Mononuclear cell (primary cell): ENCODE measurements at regions not wholly inside any gene's neighbourhood (a gene's known extent, or its start where the extent isn't known, plus 50 kb on each side); places are given as distances from the start of the nearest gene placed in this dataset.
"Not testable (repeated sequence)": the region's sequence is repeated elsewhere in the genome, so short reads cannot be mapped to it uniquely, and the experiment has no call there.

ENCODE experiments used
- H3K27me3 ChIP-seq: 2 replicates; pipeline ENCODE4 v1.6.0; 2011; ENCODE audit warnings: low read length, control low read depth; ENCODE audit not compliant: insufficient read depth
- H3K4me1 ChIP-seq: 2 replicates; pipeline ENCODE4 v1.5.1; 2011; ENCODE audit warnings: mild to moderate bottlenecking, low read length, control low read depth; ENCODE audit not compliant: insufficient read depth
- H3K4me3 ChIP-seq: 2 replicates; pipeline ENCODE4 v1.5.1; 2011; ENCODE audit warnings: mild to moderate bottlenecking, low read length, moderate library complexity
- H3K9me3 ChIP-seq: 2 replicates; pipeline ENCODE4 v1.5.1; 2011; ENCODE audit warnings: low read depth, mild to moderate bottlenecking, control low read depth, low read length

DNA sequence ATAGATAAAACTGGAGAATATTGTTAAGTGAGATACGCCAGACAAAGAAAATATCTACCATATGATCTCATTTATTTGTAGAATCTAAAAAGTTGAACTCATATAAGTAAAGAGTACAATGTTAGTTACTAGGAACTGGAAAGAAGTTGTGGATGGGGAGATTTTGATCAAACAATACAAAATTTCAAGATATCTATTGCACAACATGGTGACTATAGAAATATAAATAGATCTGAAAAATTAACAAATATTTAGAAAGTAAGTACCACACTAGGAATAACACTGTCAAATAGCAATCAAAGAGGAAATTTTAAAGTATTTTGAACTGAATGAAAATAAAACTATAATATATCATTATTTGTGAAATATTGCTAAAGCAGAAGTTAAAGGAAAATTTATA, 437.2 kb downstream of the AASDHPPT start:
- Histone ChIP-seq H3K4me1 (no peaks in the 10 kb centered on the region), H3K4me3 (no peak overlapping the region), H3K27me3 (no peaks in the 10 kb centered on the region), H3K9me3 (no peaks in the 10 kb centered on the region)

GRCh38 chr11:106517426-106517825, 440.0 kb downstream of the AASDHPPT start:
- no peaks in the 10 kb centered on the region for H3K9me3 ChIP-seq
- H3K4me1 ChIP-seq, result no peaks in the 10 kb centered on the region
- no peaks in the 10 kb centered on the region for H3K27me3 ChIP-seq
- no peak overlapping the region for H3K4me3 ChIP-seq

- Histone ChIP-seq H3K9me3 (no peaks in the 10 kb centered on the region), H3K4me3 (no peak overlapping the region), H3K4me1 (no peaks in the 10 kb centered on the region), H3K27me3 (no peaks in the 10 kb centered on the region)
These were observed 442.9 kb downstream of the AASDHPPT start for GRCh38 chr11:106520146-106520912.

DNA sequence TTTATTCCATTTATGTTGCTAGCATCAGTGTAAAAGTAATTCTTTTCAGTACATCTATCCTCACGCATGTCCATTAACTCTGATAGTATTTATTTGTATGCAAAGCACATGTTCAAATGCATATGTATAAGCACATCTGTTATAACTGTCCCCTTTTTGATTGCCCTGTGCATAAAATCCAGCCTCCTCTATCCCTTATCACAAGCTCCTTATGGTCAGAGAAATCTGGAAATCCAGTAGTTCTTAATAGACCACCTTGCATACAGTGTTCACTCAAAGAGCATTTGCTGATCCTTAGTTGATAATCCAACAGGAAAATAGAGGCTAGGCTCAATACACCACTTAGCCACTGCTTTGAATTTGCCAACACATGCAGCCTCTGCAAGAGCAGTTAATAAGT, 443.5 kb downstream of the AASDHPPT start:
- no peak overlapping the region for H3K4me3 ChIP-seq

DNA sequence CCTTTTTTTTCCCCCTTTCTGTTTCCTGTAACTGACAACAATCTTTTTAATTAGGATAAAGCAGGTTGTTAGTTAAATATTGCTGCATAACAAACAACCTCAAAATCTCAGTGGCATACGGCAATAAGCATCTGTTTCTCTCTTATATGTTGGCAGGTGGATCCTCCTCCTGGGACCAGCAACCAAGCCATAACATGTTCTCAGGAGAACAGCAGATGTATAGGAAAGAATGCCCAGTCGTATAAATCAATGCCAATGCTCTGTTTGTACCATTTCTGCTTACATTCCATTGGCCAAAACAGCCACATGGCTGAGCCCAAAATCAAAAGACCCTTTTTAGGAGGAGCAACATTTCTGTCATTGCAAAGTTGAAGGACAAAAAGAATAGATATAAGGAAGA, 445.7 kb downstream of the AASDHPPT start:
- Histone ChIP-seq H3K9me3 (no peaks in the 10 kb centered on the region), H3K4me3 (no peak overlapping the region), H3K4me1 (no peaks in the 10 kb centered on the region), H3K27me3 (no peaks in the 10 kb centered on the region)

More for the DNA sequence above, 443.5 kb downstream of the AASDHPPT start:
- Histone ChIP-seq H3K9me3 (no peaks in the 10 kb centered on the region), H3K4me1 (no peaks in the 10 kb centered on the region), H3K27me3 (no peaks in the 10 kb centered on the region)

GRCh38 chr11:106523921-106524320, 446.5 kb downstream of the AASDHPPT start:
- no peaks in the 10 kb centered on the region for H3K4me1 ChIP-seq
- H3K4me3 ChIP-seq, result no peak overlapping the region
- H3K9me3 ChIP-seq, result no peaks in the 10 kb centered on the region
- no peaks in the 10 kb centered on the region for H3K27me3 ChIP-seq

DNA sequence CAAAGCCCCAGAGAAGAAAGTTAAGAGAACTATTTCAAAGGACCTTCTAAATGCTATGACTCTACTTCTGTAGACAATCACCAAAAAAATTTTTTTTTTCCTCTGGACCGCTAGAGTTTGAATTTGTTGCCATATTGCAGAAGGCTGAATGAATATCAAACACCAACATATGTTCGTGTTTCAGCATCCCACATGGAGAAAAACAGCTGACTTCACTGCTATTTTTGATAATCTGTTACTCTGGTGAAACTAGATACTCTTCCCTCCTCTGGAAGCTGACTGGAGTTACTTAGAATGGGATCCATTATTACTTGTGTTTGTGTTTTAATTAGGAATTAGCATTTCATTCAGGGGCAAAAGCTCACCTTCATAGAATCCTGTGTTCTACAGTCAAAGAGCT, 447.0 kb downstream of the AASDHPPT start:
- Histone ChIP-seq H3K4me3 (no peak overlapping the region), H3K9me3 (no peaks in the 10 kb centered on the region), H3K27me3 (no peaks in the 10 kb centered on the region), H3K4me1 (no peaks in the 10 kb centered on the region)

DNA sequence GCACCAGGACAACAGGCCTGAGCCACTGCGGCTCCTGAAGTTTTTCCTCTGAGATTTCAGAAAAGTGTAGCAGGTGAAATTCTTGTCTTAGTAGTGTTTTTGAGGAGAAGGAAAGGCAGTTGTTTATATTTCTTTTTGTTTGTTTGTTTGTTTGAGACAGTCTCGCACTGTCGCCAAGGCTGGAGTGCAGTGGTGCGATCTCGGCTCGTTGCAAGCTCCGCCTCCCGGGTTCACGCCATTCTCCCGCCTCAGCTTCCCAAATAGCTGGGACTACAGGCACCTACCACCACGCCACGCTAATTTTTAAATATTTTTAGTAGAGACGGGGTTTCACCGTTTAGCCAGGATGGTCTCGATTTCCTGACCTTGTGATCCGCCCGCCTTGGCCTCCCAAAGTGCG, 454.2 kb downstream of the AASDHPPT start:
- H3K4me1 ChIP-seq, H3K9me3 ChIP-seq, H3K4me3 ChIP-seq, H3K27me3 ChIP-seq: not testable (repeated sequence)

DNA sequence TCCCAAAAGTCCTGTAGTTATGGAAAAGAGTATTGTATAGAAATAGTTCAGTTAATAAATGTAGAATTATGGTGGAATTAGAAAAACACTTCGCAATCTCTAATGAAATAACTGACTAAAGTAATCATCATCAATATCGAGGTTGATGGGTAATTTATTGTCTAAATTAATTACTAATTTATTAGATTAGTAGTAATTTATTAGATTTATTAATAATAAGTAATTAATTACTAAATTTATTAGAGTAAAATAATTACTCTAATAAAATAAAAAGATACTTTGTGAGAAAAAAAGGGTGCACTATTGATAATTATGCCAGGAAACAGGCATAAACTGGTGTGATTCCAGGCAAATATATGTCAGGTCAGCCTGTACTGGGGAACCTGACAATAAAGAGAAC, 455.6 kb downstream of the AASDHPPT start:
- Histone ChIP-seq H3K4me1 (no peaks in the 10 kb centered on the region), H3K27me3 (no peaks in the 10 kb centered on the region), H3K4me3 (no peak overlapping the region)

GRCh38 chr11:106540001-106540400, 462.5 kb downstream of the AASDHPPT start:
- H3K4me3 ChIP-seq, result no peak overlapping the region
- no peaks in the 10 kb centered on the region for H3K9me3 ChIP-seq

More for the DNA sequence above, 455.6 kb downstream of the AASDHPPT start:
- H3K9me3 ChIP-seq, result no peaks in the 10 kb centered on the region

DNA sequence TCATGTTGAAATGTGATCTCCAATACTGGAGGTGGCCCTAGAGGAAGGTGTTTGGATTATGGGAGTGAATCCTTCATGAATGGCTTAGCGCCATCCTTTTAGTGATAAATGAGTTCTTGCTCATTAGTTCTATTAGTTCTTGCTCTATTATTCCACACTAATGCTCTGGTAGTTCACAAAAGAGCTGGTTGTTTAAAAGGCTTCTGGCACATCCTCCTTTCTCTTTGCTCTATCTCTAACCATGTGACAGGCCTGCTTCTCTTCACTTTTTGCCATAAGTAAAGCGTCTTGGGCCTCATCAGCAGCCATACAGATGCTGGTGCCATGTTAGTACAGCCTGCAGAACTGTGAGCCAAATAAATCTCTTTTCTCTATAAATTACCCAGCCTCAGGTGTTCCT, 469.9 kb downstream of the GUCY1A2 start:
- H3K9me3 ChIP-seq, result no peaks in the 10 kb centered on the region
- no peaks in the 10 kb centered on the region for H3K4me1 ChIP-seq
- H3K4me3 ChIP-seq, result no peak overlapping the region
- H3K27me3 ChIP-seq, result no peaks in the 10 kb centered on the region

More at GRCh38 chr11:106540001-106540400, 462.5 kb downstream of the AASDHPPT start:
- no peaks in the 10 kb centered on the region for H3K27me3 ChIP-seq
- no peaks in the 10 kb centered on the region for H3K4me1 ChIP-seq

DNA sequence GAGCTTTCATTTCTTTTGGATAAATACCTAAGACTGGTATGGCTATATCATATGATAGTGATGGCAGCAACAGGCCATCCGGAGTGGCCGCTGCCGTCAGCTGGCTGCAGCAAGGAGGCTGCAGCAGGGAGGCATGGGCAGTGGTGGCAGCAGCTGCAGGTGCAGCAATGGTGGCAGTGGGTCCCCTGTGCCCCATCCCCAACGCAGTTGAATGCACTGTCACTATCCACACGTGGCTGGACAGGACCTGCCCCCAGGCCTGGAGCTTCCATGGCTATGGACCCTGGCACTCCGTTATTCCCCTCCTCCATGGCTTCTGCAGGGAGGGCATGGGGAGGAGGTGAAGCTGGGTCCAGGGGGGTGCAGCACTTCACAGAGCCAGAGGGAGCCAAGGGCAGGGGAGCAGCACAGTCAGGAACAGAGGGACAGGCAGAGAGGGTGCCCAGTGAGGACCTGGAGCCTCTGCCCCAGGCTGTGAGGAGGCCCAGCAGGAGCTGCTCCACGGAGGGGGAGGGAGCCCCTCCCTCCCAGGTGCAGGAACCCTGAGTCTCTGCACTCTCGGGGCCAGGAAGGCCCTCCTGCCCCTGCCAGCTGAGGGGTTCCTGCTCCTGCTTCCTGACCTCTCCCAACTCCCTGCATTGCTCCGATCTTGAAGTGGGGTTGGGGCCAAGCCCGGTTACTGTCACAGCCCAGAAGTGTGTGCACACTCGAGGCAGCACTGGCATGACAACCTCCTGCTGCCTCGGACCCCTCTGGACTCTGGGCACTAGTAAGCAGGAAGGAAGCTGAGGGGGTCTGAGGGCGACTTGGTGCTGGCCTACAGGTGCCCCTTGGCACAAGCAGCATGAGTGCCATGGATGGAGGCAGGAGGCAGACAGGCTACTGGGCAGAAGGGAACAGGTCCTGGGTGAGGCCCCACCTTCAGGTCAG, 466.3 kb downstream of the GUCY1A2 start:
- H3K4me1 ChIP-seq, result no peaks in the 10 kb centered on the region

GRCh38 chr11:106552694-106553203, 465.5 kb downstream of the GUCY1A2 start:
- Histone ChIP-seq H3K27me3 (no peaks in the 10 kb centered on the region), H3K4me1 (no peaks in the 10 kb centered on the region), H3K4me3 (no peak overlapping the region), H3K9me3 (no peaks in the 10 kb centered on the region)

More for the DNA sequence above, 466.3 kb downstream of the GUCY1A2 start:
- Histone ChIP-seq H3K27me3 (no peaks in the 10 kb centered on the region), H3K9me3 (no peaks in the 10 kb centered on the region), H3K4me3 (no peak overlapping the region)

- no peaks in the 10 kb centered on the region for H3K9me3 ChIP-seq
- no peaks in the 10 kb centered on the region for H3K27me3 ChIP-seq
- H3K4me1 ChIP-seq, result no peaks in the 10 kb centered on the region
- H3K4me3 ChIP-seq, result no peak overlapping the region
These were observed 465.0 kb downstream of the GUCY1A2 start for GRCh38 chr11:106553304-106553703.

DNA sequence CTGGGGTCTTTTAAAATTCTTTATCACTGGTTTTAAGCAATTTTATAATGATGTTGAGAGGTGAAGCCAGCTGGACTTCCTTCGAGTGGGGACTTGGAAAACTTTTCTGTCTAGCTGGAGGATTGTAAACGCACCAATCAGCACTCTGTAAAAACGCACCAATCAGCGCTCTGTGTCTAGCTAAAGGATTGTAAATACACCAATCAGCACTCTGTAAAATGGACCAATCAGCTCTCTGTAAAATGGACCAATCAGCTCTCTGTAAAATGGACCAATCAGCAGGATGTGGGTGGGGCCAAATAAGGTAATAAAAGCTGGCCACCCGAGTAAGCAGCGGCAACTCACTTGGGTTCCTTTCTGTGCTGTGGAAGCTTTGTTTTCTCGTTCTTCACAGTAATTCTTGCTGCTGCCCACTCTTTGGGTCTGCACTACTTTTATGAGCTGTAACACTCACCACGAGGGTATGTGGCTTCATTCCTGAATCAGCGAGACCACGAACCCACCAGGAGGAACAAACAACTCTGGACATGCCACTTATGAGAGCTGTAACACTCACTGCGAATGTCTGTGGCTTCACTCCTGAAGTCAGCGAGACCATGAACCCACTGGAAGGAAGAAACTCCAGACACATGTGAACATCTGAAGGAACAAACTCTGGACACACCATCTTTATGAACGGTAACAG, 462.6 kb downstream of the GUCY1A2 start:
- H3K4me3 ChIP-seq, H3K9me3 ChIP-seq, H3K4me1 ChIP-seq, H3K27me3 ChIP-seq: not testable (repeated sequence)
